PC-3 (cell line): ENCODE measurements at regions not wholly inside any gene's neighbourhood (a gene's known extent, or its start where the extent isn't known, plus 50 kb on each side); places are given as distances from the start of the nearest gene placed in this dataset.

Source experiments
- EZH2 ChIP-seq: fragments of 300-600 bp; sonication (generic); IDR thresholded peaks from one replicate; pipeline ENCODE4 v1.6.1; 2017; ENCODE audit warnings: antibody characterized with exemption, mild to moderate bottlenecking, low read length; ENCODE audit not compliant: unreplicated experiment
- EZH2phosphoT487 ChIP-seq: fragments of 300-600 bp; sonication (generic); IDR thresholded peaks from 2 replicates; pipeline ENCODE4 v1.6.1; 2018; ENCODE audit warnings: mild to moderate bottlenecking, antibody characterized with exemption, low read length, borderline replicate concordance
- TF ChIP-seq, protein P1 (sequence below): fragments of 300-600 bp; sonication (generic); conservative IDR thresholded peaks from 2 replicates; pipeline ENCODE4 v1.5.1; 2017; ENCODE audit warnings: antibody characterized with exemption, low read depth, mild to moderate bottlenecking, low read length

DNA sequence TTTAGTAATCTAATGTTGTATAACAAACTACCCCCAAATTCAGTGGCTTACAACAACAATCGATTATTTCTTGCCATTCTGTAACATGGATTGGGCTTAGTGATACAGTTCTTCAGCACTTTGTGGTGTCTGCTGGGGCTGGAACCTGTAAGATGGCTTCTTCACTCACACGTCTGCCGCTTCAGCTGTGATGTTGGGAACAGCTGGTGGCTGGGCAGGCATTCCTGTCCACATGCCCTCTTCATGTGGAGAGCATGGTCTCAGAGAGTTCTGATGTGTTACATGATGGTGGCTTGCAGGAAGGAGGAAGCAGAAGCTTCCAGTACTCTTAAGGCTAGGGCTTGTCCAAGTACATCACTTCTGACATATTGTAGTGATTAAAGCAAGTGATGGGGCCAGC is 276.9 kb downstream of the PTBP2 start:
- TF ChIP-seq, protein P1, sequence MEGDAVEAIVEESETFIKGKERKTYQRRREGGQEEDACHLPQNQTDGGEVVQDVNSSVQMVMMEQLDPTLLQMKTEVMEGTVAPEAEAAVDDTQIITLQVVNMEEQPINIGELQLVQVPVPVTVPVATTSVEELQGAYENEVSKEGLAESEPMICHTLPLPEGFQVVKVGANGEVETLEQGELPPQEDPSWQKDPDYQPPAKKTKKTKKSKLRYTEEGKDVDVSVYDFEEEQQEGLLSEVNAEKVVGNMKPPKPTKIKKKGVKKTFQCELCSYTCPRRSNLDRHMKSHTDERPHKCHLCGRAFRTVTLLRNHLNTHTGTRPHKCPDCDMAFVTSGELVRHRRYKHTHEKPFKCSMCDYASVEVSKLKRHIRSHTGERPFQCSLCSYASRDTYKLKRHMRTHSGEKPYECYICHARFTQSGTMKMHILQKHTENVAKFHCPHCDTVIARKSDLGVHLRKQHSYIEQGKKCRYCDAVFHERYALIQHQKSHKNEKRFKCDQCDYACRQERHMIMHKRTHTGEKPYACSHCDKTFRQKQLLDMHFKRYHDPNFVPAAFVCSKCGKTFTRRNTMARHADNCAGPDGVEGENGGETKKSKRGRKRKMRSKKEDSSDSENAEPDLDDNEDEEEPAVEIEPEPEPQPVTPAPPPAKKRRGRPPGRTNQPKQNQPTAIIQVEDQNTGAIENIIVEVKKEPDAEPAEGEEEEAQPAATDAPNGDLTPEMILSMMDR: no peak
- TF ChIP-seq EZH2 (no peak), EZH2phosphoT487 (no peak)
